Activated CD4-positive, alpha-beta T cell treated with anti-CD3 and anti-CD28 coated beads for 4 hours (primary cell): ENCODE measurements at regions not wholly inside any gene's neighbourhood (a gene's known extent, or its start where the extent isn't known, plus 50 kb on each side); places are given as distances from the start of the nearest gene placed in this dataset.
"Not testable (repeated sequence)": the region's sequence is repeated elsewhere in the genome, so short reads cannot be mapped to it uniquely, and the experiment has no call there.

Experiments
- DNase-seq, 2 donors: peaks; one replicate each; pipeline ENCODE4 v3.0.0-alpha.2; 2020

DNA sequence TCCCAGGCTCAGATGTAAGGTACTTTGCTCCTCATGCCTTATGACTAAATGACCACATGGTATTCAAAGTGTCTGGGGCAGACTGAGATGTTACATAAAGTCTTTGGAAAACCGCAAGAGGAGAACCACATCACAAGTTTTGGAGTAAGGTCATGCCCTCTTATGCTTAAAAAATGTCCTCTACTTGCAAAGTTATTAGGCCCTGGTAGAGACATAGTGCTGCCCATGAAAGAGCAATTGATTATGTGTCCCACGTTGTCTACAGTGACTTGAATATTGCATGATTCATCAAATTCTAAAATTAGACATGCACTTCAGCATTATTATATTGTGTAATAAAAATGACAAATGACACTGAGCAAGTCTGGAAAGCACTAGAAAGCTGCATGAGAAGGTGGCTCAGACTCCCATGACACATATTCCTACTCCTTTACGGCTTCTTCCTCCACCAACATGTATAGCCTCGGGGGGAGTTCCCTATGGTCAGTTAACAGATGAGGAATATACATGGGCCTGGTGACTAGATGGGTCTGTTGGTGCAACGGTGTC lies 602.6 kb upstream of the VRK2 start:
- no peak for DNase-seq

DNA sequence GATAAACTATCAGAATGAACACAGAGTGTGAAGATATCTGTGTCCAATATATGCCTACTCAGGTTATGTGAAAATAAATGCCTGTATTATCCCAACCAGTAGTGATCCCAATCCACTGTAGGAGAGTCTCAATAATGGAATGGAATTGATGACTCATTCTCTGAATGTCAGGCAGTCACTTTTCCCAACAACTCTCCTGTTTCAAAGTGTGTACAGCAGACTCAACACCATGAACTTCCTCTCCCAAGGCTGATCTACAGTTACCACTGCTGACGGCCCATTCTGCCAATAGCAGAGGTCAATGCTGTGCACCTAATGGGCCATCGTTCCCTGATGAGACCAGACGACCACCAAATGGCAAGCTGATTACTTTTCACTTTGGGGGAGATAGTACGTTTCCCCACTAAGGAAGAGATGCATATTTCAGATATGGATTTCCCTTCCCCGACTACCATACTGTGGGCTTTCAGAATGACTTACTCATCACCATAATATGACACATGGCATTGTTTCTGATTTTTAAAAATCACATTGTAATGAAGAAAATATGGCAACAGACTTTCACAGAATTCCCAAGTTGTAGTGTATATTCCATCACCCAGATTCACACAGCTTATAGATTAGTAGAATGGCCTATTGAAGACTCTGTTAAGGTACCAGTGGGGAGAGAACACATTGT lies 601.7 kb upstream of the VRK2 start:
- no peak for DNase-seq

DNA sequence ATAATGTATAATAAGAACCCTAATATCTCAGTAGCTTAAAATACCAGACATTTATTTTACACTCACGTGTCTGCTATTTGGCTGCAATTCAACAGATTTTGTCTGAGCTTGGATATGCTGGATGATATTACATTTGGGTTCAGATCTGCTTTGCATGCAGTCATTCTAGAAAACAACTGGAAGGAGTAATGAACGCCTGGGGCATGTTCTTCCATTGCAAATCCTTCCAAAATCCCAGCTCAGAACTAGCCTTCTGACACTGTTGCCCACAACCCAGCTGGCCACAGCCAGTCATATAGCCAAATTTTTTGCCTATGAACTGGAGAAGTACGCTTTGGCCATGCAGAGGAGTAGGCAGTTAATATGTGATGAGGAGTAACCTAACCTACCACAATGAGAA lies 597.8 kb upstream of the VRK2 start:
- no peak for DNase-seq

- DNase-seq = no peak
Measured at GRCh38 chr2:57450170-57450569, 596.4 kb upstream of the VRK2 start.

GRCh38 chr2:57452634-57453033 lies 594.0 kb upstream of the VRK2 start:
- no peak for DNase-seq

DNA sequence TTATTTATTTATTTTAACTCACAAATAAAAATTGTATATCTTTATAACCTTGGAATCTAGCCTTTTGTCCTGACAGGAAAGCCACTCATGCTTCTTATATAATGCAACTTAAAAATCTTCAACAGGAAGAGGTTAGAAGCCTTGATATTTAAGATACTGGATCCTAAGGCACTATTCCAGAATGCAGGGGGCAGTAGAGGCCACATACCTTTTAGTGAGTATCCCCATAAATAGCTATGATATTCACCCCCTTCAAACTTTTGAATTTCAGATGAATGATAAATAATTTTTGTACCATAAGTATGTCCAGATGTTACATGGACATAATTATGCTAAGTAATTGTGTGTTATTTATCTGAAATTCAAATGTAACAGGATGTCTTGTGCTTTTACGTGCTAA lies 592.7 kb upstream of the VRK2 start:
- no peak for DNase-seq

- DNase-seq = no peak
Measured at GRCh38 chr2:57460396-57461276, 586.0 kb upstream of the VRK2 start.

DNA sequence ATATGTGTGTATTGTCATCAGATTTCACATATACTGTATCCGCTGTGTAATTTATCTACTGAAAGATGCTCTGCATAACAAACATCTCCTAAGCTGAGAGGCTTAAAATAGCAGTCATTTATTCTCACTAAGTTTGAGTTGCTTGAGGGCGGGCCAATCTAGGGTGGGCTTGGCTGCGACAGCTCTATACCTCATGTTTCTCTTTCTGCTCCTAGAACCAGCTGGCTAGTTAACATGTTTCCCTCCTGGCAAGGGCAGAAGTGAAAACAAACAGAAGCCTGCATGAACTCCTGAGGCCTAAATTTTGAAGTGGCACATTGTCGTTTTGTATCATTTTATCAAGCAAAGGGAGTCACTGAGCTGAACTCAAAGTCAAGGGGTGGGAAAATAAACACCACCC lies 585.0 kb upstream of the VRK2 start:
- DNase-seq = no peak

- no peak for DNase-seq
Measured at GRCh38 chr2:57465067-57465466, 581.5 kb upstream of the VRK2 start.

DNA sequence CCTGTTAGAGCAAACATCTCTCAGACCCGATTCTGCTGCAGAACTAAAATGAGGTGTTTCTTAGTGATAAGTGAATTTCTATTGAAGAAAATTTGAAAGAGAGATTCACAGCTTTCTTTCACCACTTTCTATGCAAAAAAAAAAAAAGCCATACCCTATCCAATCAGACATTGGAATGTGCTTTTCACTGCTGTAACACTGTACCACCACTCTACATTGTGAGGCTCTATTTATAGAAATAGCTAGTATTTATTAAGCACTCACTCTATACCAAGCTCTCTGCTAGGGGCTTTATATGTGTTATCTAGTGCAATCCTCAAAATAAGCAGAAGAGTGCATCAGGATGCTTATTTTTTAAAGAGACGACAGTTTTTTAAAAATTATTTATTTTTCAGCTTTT lies 580.6 kb upstream of the VRK2 start:
- no peak for DNase-seq

GRCh38 chr2:57475391-57475790 lies 571.2 kb upstream of the VRK2 start:
- no peak for DNase-seq

GRCh38 chr2:57479981-57480380 lies 566.6 kb upstream of the VRK2 start:
- DNase-seq = no peak

DNA sequence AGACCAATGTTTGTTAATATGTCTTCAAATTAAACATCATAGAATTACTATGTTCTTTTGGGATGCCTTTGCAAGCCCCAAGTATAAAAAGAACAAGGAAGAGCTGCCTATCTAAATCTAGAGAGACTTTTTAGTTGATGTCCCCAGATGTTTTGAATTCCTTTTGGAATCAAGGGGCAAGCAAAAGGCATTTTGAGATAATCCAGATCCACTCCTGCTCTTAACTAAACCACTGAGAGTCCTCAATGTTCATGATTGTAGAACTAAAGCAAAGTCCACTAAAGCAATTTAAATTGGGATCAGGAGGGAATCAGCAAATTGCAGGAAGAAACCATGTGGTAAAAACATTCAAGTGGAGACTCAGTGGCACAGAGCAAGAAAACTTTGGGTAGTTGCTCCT lies 558.5 kb upstream of the VRK2 start:
- no peak for DNase-seq

GRCh38 chr2:57490741-57491140 lies 555.9 kb upstream of the VRK2 start:
- DNase-seq = no peak

- DNase-seq = no peak
Measured at GRCh38 chr2:57491213-57491612, 555.4 kb upstream of the VRK2 start.

- not testable (repeated sequence) for DNase-seq
Measured at GRCh38 chr2:57493966-57494365, 552.6 kb upstream of the VRK2 start.

DNA sequence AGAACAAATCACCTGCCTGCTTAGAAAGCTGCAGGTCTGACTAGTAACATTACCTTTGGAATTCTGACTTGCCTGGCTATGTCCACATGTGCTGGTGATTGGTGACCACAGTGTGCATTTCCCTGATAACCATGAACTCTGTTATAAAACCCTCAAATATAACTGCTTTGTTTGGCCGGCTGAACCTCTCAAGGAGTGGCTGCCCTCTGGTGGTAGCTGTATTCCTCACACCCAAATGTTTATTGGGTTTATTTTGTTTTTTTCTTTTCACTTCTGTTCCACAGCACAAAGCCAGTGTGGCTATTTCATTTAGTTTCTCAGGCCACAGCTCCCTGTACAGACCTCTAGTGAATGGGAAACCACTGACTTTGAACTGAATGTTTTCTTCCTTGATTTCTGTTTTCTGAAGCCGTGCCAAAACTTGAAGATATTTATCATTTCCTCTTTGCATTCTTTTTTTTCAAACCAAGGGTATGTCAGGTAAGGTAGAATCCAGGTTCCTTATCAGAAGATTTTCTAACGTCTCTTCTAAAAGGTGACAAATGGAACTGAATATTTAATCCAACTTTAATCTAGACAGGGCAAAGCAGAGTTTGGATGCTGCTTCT lies 549.0 kb upstream of the VRK2 start:
- peak in 1 of 2 donors; percentile 1 for DNase-seq

DNA sequence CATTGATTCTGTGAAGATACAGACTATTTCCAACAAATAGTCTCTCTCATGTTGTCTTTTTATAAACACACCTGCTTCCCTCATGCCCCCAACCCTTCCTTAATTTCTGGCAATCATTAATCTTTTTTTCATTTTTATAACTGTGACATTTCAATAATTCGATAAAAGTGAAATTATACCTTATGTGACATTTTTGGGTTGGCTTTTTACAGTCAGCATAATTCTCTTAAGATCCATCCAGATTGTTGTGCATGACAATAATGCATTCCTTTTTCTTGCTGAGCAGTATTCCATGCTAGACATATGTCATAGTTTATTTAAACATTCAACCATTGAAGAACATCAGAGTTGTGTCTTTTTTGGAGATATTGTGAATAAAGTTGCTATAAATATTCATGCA lies 541.8 kb upstream of the VRK2 start:
- no peak for DNase-seq

- no peak for DNase-seq
Measured at GRCh38 chr2:57509189-57509588, 537.4 kb upstream of the VRK2 start.

- no peak for DNase-seq
Measured at GRCh38 chr2:57510704-57511103, 535.9 kb upstream of the VRK2 start.

GRCh38 chr2:57515366-57515765 lies 531.2 kb upstream of the VRK2 start:
- DNase-seq = no peak

- no peak for DNase-seq
Measured at GRCh38 chr2:57516698-57517340, 529.8 kb upstream of the VRK2 start.

DNA sequence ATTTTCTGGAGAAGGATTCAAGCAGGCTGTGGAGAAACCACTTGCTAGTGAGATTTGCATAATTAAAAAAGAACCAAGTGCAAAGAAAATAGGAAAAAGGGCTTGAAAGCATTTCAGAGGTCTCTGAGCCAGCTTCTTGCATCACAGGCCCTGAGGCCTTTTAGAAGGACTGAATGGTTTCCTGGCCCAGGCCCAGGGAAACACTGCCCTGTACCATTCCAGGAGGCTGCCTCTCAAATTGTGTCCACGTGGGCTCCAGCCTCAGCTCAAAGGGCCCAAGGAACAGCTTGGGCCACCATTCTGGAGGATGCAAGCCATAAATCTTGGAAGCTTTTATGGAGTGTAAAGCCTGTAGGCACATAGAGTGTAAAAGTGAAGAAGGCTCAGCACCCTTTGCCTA lies 523.3 kb upstream of the VRK2 start:
- no peak for DNase-seq
